ENCODE measurements at regions not wholly inside any gene's neighbourhood (a gene's known extent, or its start where the extent isn't known, plus 50 kb on each side); places are given as distances from the start of the nearest gene placed in this dataset.
"Not testable (repeated sequence)": the region's sequence is repeated elsewhere in the genome, so short reads cannot be mapped to it uniquely, and the experiment has no call there.

DNA sequence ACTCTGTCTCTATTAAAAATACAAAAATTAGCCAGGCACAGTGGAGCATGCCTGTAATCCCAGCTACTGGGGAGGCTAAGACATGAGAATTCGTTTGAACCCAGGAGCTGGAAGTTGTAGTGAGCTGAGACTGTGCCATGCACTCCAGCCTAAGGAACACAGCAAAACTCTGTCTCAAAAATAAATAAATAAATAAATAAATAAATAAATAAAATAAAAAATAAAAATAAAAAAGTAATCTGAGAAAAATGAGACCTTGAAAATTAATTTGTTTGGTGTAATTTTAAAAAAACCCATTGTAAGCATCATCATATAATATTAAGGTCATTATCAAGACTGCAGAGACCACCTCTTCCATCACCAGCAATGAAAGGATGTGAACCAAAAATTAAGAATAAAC, 997.1 kb downstream of the CDH18 start:
- DNase-seq: no peak

DNA sequence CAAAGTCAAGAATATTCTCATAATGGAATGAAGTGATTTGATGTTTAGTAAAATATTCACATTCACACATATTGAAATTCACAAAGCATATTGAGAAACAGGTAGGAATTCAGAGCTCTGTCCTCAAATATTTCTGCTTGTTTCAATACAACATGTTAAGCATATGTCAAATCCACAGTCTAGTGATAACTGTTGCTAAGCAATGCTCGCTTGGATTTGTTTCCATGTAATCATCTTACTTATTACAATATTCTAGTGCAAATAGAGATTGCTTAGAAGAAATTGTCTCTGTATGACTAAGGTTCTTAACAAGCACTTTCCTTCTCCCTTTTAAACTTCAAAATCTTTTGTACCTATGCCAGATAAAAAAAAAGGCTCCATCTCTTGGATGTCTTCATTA, 995.7 kb downstream of the CDH18 start:
- no peak for DNase-seq

DNA sequence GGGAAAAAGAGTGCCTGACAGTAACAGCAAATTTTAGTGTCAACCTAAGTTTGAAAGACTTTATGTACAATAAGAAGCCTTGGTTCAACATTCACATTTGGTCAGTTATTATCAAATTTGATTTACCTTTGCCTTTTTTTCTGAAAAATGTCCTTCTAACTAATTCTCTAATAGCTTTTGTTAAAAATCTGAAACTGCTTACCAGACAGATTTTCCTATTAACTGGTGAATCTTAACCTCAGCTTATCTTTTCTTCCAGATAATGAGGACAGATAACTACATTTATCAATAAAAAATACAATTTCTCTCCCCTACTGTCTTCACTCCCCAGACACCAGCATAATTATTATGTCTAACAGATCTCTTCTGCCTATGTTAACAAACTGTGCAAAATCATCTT, 988.5 kb downstream of the CDH18 start:
- no peak for DNase-seq

DNA sequence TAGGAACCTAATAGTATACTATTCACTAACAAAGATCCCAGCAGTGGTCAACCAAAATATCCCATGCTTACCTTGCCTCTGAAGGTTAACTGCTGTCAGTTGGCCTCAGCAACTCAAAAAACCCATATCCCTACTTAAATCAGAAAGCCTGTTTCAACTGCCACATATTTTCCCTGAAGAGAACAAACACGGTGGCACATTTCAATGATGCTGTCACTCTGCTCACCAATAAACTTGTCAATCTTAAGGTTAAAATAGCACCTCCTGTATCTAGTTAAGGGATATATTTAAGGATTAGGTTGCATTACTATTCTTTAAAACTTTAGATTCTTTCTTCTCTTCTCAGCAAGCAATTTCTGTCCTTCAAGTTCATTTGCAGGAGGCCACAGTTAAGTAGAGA, 986.9 kb downstream of the CDH18 start:
- DNase-seq: no peak

DNA sequence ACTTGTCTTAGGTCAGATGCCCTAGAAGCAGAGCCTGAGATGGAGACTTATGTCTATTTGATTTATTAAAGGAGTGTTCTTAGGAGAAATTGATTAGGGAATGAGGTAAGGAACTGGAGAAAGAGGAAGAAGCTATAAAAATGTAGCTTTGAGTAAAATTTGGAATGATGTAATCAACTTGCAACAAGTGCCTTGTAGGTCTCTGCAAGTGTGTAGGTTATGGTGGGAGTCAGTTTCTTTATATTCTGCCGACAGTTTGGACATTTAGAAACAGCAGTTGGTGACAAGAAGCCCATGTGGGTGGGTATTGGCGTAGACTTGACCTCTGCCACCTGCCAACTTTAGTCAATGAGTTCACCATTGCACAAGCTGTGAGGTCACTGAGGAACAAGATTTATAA, 986.5 kb downstream of the CDH18 start:
- DNase-seq: no peak

DNA sequence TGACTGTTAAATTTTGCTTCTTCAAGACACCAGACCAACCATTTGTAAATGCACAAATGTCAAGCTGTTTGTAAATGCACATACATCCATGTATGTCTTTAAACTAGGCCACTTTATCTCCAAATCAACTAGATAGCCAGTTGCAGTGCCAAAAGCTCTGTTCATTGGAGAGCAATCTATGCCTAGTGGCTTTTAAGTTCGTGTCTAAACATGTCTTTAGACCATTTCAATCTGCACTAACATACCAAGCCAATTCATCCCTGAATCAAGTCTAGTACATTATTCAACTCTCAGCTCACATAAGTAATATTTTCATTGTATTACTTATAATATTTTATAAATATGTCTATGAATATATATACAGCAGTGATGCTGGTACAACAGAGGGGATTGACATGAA, 985.9 kb downstream of the CDH18 start:
- DNase-seq: no peak

DNA sequence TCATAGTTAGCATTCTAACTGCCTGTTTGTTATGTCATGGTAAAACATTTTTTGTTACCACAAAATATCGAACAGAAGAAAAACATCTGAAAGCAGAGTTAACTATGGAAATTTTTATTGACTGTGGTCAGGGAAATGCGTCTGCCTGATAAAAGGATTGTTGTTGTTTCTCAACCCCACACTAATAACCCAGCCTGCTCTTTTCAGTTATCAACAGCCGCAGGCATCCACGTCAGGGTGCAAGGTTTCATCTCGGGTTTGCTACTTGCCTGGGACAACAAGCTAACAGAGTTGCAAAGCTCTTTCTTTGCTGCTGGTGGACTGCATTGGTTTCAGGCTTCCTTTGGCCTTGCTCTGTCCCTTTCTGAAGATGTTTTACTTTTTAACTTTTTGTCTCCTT, 969.2 kb downstream of the CDH18 start:
- DNase-seq: peak; percentile 63 to 71

DNA sequence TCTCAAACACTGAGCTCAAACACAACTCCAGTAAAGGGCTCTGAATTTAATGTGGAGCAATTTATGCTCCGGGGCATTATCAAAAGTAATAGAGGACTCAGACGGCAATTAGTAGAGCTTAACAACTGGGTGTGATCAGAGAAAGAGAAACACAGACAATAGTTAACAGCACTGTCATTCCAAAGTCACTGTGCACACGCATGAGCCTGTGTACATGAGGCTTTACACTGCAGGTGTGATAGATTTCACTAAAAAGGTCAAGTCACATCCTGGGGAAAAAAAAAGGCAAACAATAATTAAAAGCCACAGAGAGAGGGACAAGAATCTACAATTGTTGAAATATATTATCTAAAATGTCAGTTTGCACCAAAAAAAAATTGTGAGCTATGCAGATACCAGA, 956.5 kb downstream of the CDH18 start:
- no peak for DNase-seq

DNA sequence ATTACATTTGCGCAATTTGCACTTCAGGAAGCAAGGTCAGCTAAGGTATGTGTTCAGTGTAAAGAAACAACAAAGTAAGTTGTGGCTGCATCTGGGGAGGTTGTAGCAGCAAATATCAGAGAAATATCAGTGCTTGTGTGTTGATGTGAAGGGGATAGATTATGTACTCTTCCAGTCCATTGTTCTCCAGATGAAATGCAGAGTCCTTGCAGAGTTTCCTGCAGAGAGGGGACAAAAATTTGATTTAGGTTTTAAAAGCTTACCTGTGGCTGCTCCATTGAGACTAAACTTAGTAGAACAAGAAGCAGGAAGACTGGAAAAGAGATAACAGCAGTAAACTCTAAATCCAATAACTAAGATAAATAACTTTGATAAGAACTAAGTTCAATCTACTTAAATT, 952.2 kb downstream of the CDH18 start:
- DNase-seq: no peak

DNA sequence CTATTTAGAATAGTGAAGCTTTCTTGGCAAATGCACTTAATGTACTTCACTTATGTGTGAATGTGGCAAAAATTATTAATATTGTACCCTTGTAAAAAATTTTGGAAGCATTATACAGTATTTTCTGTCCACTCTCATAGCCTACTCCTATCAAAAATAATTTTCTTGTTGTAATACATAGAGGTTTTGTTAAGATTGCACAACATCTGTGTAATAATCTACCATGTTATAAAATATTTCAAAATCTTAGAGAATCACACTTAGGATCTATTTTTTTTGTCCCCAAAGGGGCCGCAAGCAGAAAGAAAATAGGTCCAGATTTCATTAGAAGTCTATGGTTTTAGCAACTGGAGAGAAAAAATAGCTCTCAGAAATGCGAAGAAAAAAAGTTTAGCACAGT, 945.9 kb downstream of the CDH18 start:
- DNase-seq: no peak

DNA sequence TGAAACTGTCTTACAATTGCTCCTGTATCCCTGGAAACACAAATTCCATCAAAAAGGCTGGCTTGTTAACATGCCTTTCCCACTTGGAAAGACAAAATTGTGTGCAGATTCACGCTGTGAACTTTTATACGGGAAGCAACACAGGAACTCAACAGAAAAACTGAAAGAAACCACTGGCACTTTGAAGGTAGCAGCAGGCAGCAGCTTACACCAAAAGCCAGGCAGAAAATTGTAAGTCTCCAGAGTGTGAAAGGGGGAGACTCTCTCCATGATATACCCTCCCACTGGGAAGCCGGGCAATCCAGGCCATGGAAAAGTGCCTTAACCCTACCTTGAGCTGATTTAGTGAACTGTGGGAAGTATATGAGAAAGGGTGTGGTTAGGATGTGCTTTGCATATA, 943.7 kb downstream of the CDH18 start:
- DNase-seq: no peak

DNA sequence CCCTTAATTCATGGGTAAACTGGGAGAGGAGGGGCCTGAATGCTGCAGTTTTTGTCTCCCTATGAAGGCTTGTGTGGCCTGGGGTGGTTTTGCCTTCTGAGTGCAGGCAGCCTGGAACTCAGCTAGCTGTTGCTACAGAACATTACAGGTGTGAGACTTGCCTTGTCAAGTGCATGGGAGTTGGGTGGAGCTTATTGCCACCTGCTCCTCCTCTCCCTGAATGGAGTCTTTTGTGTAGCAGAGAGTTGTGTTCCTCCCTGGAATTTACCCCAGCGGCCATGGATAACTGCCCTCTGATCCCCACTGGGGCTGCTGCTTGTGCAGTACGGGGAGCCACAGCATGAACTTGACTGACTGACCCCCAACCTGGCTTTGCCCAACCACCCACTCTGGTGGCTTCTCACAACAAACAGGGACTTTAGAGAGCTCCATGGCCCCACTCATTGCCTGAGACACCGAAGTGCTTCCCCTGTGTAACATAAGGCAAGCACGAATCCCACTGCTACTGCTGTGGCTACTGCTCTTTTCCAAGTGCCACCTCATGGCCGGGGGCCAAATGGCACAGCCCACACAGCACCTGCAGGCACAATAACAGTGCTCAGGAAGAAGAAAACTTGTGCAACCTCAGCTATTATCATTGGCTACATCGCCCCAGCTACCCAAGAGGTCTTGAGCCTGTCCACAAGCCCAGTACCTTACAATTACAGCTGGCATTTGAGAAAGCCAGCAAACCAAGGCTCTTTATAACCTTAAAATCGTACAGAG, 942.9 kb downstream of the CDH18 start:
- peak; percentile 27 to 40 for DNase-seq

DNA sequence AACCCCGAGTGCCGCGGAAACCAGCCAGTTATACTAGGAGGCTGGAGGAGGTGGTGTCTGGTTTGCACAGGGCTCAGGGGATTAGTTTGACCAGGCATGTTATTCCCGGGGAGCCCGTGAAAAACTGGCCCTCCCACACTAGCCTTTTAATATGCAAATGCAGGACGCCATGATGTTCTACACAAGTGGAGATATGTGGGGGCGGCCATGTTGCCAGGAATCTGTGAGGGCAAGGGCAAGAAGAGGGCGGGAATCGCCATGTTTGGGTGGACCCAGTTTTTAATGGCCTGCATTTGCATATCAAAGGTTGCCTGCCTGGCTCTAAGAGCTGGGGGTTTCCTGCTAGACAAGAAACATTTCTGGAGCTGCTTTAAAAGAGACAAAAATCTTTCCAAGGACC, 940.7 kb downstream of the CDH18 start:
- DNase-seq: peak in 1 of 2 experiments; percentile 15

DNA sequence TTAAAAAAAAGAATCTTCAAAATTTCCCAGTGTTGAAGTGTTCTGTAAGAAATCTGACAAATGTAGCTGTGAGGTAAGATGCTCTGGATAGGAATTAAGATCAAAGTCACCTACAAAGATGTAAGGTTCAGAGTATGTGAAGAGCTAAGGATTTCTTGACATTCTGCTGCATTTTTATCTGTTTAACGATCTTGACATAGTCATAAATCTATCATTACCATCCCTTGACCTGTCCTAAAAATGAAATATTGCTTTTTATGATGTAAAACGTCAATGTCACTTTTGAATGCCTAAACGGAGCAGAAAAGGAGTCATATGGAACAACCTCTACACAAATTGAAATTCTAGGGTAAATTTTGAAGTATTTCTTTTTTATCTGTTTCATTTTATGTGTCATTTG, 939.3 kb downstream of the CDH18 start:
- no peak for DNase-seq

DNA sequence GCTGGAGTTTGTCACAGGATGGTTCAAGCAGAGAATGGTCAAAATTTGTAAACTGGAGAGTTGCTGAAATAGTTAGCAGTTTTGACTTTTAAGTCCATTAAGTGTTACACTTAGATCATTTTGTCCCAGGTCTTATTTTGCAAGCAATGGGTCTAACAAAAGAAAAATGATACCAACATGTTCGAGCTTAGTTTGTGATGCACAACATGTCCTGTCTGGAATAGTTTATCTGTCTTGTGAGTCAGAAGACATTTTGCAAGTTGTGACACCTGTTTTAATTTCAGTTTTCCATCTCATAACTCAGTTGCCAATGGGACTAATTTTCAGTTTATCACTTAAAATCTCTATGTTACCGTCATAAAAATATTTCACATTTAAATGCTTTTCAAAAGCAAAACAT, 929.8 kb downstream of the CDH18 start:
- DNase-seq: no peak

DNA sequence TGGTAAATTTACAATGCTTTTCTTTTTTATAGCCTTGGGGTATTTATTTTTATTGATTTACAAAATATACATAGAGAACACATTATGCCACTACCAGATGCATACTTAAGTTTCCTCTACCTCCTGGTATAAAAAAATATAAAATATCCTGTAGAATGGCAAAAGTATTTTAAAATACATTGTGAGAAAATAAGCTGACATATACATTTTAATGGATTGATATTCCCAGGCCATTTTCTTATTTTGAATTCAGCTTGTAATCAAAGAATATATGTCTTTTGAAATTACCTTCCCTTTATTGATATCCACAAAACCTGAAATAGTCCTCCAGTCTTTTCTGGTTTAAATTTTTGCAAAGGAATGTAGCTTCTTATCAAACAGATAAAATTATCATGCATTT, 923.9 kb downstream of the CDH18 start:
- no peak for DNase-seq

DNA sequence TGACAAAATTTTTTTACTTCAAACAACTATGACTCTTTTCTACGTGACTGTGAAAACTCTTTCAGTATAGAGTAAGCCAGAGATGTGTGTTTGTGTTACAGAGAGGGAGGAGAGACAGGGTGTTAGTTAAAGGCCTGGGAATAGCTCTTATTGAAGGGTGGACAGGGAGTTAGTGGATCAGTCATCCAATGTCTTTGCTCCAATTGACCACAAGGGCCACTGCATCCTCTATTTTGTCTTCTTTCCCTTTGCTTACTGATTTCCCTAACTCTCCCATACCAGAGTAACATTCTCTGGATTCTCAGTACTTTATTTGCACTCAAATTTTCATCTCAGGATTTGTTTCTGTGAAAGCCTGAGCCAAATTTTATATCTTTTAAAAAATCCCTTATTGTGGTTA, 920.3 kb downstream of the CDH18 start:
- DNase-seq: no peak

DNA sequence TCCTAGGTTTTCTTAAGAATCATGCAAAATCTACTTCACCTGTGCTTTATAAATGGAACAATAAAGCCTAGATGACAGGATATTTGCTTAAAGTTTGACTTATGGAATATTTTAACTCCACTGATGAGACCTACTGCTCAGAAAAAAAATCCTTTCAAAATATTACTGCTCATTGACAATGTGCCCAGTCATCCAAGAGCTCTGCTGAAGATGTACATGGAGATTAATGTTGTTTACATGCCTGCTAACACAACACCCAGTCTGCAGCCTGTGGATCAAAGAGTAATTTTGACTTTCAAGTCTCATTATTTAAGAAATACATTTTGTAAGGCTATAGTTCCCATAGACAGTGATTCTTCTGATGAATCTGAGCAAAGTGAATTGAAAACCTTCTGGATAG, 889.6 kb downstream of the CDH18 start:
- DNase-seq: no peak

DNA sequence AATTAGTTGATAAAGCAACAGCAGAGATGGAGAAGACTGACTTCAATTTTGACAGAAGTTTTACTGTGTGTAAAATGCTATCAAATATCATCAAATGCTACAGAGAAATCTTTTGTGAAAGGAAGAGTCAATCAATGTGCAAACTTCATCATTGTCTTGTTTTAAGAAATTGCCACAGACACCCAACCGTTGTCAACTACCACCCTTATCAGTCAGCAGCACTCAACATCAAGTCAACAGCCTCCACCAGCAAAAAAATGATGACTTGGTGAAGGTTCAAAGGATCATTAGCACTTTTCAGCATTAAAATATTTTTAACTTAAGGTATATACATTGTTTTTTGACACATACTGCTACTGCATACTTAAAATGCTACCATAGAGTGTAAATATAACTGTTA, 888.8 kb downstream of the CDH18 start:
- no peak for DNase-seq

DNA sequence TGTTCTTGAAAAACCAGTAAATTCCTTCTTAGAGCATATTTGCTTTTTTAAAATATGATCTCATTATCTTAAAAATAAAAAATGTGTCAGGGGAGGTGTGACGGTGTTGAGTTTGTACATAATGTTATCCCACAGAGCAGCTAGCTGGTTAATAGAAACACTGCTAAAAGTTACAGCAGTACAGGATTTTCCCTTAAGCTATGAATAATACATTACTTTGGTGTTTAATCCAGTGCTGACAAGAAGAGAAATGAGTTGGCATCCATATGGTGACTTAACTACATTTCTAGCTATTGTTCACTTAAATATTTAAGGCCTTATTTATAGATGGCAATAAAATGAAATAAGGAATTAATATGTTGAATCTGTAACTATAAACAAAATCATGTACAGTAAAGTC, 883.1 kb downstream of the CDH18 start:
- no peak for DNase-seq

DNA sequence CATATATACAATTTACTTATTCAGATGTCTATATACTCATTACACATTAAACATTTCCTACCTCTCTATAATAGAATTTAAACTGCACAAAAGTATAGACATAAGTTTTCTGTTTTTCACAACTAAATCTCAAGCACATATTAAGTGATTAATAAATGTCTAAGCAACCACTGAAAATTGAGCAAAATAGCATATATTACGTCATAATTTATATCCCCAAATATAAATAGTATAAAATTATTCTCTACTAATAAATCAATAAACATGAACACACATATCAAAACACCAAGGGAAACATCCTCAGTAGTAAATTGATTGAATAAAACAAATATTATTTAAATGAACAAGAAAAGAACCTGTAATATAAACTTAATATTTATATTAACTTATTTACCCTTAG, 865.1 kb downstream of the CDH18 start:
- no peak for DNase-seq

DNA sequence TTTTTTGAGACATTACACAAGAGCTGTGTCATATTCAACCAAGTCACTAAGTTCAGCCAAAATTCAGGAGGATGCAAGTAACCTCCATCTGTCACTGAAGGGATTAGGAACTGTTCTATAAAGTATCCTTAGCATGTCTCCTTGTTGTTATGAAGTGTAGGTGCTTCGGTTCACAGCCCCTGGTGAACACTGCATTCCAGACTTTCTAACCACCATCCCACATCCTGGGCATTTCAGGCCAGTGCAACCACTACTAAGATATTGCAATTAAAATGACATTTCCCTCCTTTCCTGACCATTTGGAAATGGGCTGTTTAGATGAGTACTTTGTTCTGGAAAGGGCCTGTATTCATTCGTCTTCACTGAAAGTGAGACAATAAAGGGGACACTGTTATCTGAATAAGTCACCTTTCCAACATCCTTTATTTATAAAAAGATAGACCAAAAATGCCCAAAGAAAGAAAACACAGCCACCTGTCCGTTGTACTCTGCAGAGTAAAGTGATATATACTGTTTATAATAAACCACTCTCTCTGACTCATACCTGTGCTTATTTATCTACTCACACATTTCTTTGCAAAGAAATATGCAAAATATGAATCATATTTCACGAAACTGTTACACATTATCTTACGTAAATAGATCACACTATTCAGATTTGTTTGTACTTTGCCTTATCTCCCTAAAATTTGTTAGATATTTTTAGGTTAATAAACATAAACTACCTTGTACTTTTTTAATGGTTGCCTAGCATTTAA, 861.9 kb downstream of the CDH18 start:
- no peak for DNase-seq

DNA sequence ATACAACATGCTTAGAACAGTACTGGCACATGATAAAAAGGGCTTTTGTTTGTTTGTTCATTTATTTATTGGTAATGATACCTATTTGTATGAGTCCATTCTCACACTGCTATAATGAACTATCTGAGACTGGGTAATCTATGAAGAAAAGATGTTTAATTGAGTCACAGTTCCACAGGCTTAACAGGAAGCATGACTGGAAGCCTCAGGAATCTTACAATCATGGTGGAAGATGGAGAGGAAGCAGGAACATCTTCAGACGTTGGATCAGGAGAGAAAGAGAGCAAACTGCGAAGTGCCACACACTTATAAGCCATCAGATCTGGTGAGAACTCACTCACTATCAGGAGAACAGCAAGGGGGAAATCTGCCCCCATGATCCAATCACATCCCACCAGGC, 847.7 kb downstream of the CDH18 start:
- DNase-seq: no peak

DNA sequence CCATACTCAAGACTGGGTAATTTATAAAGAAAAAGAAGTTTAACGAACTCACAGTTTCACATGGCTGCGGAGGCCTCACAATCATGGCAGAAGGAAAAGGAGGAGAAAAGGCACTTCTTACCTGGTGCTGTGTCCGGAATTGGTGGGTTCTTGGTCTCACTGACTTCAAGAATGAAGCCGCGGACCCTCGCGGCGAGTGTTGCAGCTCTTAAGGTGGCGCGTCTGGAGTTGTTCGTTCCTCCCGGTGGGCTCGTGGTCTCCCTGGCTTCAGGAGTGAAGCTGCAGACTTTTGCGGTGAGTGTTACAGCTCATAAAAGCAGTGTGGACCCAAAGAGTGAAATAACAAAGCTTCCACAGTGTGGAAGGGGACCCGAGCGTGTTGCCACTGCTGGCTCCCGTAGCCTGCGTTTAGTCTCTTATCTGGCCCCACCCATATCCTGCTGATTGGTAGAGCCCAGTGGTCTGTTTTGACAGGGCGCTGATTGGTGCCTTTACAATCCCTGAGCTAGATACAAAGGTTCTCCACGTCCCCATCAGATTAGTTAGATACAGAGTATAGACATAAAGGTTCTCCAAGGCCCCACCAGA, 846.0 kb downstream of the CDH18 start:
- not testable (repeated sequence) for DNase-seq
